ENCODE measurements at regions not wholly inside any gene's neighbourhood (a gene's known extent, or its start where the extent isn't known, plus 50 kb on each side); places are given as distances from the start of the nearest gene placed in this dataset.

DNA sequence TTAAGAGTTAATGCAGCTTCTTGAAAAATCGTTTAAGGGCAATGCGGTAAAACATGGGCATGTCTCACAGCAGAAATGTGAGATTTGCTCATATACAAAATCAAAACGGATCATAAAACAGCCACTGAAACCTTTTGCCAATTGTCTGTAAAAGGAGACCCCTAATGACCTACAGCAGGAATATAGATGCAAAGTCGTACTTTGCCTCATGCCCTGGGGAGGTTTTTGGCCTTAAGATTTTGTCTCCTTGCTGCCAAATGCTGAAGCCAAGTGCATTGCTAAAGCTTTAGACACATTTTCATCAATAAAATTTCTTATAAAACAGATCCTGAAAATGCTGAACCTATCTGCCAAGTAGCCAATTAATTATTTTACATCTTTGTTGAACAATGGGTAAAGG lies 226.9 kb downstream of the TGFB2 start:
- TF ChIP-seq, protein P1, sequence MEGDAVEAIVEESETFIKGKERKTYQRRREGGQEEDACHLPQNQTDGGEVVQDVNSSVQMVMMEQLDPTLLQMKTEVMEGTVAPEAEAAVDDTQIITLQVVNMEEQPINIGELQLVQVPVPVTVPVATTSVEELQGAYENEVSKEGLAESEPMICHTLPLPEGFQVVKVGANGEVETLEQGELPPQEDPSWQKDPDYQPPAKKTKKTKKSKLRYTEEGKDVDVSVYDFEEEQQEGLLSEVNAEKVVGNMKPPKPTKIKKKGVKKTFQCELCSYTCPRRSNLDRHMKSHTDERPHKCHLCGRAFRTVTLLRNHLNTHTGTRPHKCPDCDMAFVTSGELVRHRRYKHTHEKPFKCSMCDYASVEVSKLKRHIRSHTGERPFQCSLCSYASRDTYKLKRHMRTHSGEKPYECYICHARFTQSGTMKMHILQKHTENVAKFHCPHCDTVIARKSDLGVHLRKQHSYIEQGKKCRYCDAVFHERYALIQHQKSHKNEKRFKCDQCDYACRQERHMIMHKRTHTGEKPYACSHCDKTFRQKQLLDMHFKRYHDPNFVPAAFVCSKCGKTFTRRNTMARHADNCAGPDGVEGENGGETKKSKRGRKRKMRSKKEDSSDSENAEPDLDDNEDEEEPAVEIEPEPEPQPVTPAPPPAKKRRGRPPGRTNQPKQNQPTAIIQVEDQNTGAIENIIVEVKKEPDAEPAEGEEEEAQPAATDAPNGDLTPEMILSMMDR (IDR thresholded peaks at IDR 0.05; ENCODE audit: unreplicated experiment in 3 of 3), result no peak
- H3K4me3 Mint-ChIP-seq, result no peak overlapping the region

DNA sequence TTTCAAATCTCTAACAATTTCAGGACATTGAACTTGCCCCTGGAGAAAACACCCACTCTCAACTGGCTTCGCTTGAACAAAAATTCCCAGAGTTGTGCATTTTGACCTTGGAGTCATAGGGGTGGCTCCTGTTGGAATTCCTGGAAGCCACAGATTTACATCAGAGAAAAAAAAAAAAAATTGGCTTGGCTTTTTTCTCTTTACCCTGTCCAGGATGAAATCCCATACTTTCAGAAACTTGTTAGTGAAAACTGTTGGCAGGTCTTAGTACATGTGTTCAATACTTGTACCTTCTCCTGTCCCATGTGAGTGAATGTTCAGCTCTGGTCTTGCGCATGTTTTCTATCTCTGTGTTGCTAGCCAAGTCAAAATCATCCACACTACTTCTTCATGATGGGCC lies 228.8 kb downstream of the TGFB2 start:
- no peaks in the 10 kb centered on the region for H3K27me3 Mint-ChIP-seq (ENCODE audit: low read depth)
- peaks cover 15% of the 10 kb centered on the region for H3K9me3 Mint-ChIP-seq
- peak overlapping the region in 1 of 3 experiments; percentile 30 for H3K27ac Mint-ChIP-seq
- no peaks in the 10 kb centered on the region for H3K36me3 Mint-ChIP-seq (ENCODE audit: low read depth)
- TF ChIP-seq, protein P1 (IDR thresholded peaks at IDR 0.05; ENCODE audit: unreplicated experiment in 3 of 3), result no peak
- H3K4me3 Mint-ChIP-seq, result no peak overlapping the region
- peaks cover 42% of the 10 kb centered on the region for H3K4me1 Mint-ChIP-seq

More for the DNA sequence above, 226.9 kb downstream of the TGFB2 start:
- Mint-ChIP-seq H3K27me3 (ENCODE audit: low read depth) (no peaks in the 10 kb centered on the region), H3K36me3 (ENCODE audit: low read depth) (no peaks in the 10 kb centered on the region), H3K27ac (peak overlapping the region in 2 of 3 experiments; percentile 22 to 31), H3K9me3 (peaks cover 10% of the 10 kb centered on the region), H3K4me1 (peaks cover 43% of the 10 kb centered on the region)

DNA sequence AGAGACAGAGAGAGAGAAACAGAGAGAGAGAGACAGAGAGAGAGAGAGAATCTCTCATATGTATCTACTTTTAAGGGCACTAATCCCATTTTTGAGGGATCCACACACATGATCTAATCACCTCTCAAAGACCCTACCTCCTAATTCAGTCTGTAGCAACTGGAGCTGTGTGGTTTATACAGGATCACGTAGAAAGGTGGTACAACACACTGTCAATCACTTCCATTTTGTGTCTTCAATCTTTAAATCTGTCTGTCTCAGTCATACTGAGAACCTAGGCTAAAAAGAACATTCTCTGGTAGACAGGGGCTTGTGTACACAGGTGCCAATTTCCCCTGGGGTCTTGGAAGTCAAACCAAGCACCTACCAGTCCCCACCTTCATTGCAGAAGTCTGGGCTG lies 229.9 kb downstream of the TGFB2 start:
- Mint-ChIP-seq H3K27me3 (ENCODE audit: low read depth) (no peaks in the 10 kb centered on the region), H3K4me1 (peaks cover 31% of the 10 kb centered on the region), H3K4me3 (no peak overlapping the region), H3K27ac (no peak overlapping the region), H3K36me3 (ENCODE audit: low read depth) (no peaks in the 10 kb centered on the region), H3K9me3 (peaks cover 15% of the 10 kb centered on the region)
- TF ChIP-seq, protein P1 (IDR thresholded peaks at IDR 0.05; ENCODE audit: unreplicated experiment in 3 of 3), result no peak

DNA sequence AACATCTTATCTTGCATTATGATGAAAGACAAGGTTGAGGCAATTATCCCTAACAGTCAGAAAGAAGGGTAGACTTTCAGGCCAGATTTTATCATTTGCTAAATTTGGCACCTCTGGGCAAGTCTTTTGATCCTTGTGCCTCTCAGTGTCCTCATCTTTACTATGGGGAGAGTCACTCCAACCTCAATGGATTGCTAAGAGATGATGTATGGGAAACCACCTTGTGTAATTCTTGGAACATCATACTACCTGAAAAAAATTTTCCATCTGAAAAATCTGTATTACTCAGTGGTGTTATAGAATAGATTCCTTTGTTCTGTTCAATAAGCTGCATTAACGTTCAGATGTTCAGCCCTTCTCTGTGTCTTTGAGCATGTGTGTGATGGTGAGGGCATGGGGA lies 230.7 kb downstream of the TGFB2 start:
- H3K4me1 Mint-ChIP-seq, result peaks cover 30% of the 10 kb centered on the region
- no peak overlapping the region for H3K27ac Mint-ChIP-seq
- H3K27me3 Mint-ChIP-seq (ENCODE audit: low read depth), result no peaks in the 10 kb centered on the region
- TF ChIP-seq, protein P1 (IDR thresholded peaks at IDR 0.05; ENCODE audit: unreplicated experiment in 3 of 3), result no peak
- peaks cover 15% of the 10 kb centered on the region for H3K9me3 Mint-ChIP-seq
- H3K4me3 Mint-ChIP-seq, result no peak overlapping the region
- no peaks in the 10 kb centered on the region for H3K36me3 Mint-ChIP-seq (ENCODE audit: low read depth)

DNA sequence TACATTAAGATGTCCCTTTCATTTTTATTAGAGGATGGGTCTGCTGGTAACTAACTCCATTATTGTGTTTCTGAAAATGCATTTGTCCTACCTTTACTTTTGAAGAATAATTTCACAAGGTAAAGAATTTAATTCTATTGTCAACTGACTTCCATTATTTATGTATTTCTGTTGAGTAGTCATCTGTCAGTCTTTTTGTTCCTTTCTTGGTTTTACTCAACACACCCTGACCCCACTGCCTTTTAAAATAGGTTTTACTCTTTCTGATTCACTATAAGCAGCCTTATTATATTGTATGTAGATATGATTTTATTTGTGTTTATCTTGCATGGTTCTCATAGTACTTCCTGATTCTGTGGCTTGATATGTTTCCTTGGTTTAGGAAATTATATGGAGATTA lies 237.5 kb downstream of the TGFB2 start:
- no peak overlapping the region for H3K4me3 Mint-ChIP-seq
- H3K4me1 Mint-ChIP-seq, result peaks cover 23% of the 10 kb centered on the region
- H3K27ac Mint-ChIP-seq, result no peak overlapping the region
- H3K36me3 Mint-ChIP-seq (ENCODE audit: low read depth), result peaks cover 4% of the 10 kb centered on the region
- peaks cover 19% of the 10 kb centered on the region for H3K9me3 Mint-ChIP-seq
- no peaks in the 10 kb centered on the region for H3K27me3 Mint-ChIP-seq (ENCODE audit: low read depth)
- TF ChIP-seq, protein P1 (IDR thresholded peaks at IDR 0.05; ENCODE audit: unreplicated experiment in 3 of 3), result no peak

DNA sequence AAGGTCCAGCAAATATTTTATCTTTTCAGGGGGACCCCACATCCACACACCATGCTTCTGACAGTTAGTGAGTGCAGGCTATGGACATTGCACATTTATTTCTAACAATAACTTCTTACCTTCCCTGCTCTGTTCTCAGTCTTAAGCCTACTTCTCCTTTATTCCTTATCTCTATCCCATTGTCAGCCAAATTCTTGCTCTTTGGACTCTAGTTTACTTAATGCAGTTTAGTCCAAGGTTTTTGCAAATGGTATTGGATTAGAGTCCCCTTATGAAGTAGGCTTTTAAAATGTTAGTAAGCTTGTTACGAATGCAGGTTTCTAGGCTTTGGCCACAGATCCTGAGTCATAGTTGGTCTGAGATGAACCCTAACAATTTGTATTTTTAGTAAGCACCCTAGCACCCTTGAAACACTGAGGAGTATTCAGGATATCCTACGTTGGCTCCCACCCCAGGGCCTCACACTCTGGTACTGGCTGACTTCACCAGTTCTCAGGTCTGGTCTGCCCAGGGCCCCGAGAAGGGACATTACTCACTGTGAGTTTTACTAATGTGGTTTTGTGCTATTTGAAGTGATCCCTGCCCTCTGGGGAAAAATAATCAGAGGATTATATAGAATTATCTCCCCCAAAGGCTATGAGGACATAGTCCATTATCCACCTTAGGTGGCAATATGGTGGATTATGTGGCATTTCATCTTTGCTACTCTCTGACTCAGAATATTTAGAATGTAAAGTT lies 239.5 kb downstream of the TGFB2 start:
- Mint-ChIP-seq H3K4me1 (peaks cover 41% of the 10 kb centered on the region), H3K36me3 (ENCODE audit: low read depth) (peaks cover 4% of the 10 kb centered on the region), H3K27me3 (ENCODE audit: low read depth) (no peaks in the 10 kb centered on the region), H3K9me3 (peaks cover 17% of the 10 kb centered on the region), H3K27ac (peak overlapping the region; percentile 49 to 86 (median 66)), H3K4me3 (no peak overlapping the region)
- TF ChIP-seq, protein P1 (IDR thresholded peaks at IDR 0.05; ENCODE audit: unreplicated experiment in 3 of 3), result no peak

Data from nephron (organoid).